Neural progenitor cell (in vitro differentiated cells): ENCODE measurements at regions not wholly inside any gene's neighbourhood (a gene's known extent, or its start where the extent isn't known, plus 50 kb on each side); places are given as distances from the start of the nearest gene placed in this dataset.

Source experiments
- EZH2 ChIP-seq: fragments of 200-600 bp; sonication (generic); IDR thresholded peaks from 2 replicates; pipeline ENCODE4 v1.6.1; 2017; ENCODE audit warnings: antibody characterized with exemption, mild to moderate bottlenecking, moderate library complexity
- TF ChIP-seq, protein P1 (sequence below): fragments of 200-600 bp; sonication (generic); IDR thresholded peaks from 2 replicates; pipeline ENCODE4 v1.5.1; 2017; ENCODE audit warnings: antibody characterized with exemption, mild to moderate bottlenecking

DNA sequence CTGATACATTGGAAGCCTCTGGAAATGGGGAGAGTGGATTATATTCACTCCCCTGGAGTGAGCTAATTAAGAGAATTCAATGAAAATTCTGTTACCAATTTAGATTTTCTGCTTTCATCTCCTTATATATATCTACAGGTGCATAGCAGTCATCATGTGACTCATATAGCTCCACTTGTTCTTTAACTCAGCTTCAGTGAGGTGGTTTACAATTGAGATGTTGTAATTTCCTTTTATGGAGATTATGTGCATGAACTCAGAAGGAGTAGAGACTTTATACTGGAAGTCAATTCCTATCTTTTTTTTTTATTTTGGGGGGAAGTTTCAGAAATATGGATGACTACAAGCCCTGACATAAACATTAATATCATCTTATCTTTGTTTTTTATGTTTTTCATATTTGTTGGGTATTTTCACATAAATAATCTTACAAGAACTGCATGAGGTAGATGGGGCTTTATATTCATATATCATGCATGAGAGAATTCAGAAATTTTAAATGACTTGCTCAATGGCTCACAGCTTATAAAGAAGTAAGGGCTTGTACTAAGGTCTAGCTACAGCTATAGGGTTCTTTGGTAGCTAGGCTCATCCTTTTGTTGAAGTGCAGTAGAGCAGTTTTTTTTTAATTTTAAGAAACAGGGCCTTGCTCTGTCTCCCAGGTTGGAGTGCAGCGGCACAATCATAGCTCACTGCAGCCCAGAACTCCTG lies 92.3 kb upstream of the SCAF11 start:
- TF ChIP-seq EZH2: no peak
- TF ChIP-seq, protein P1, sequence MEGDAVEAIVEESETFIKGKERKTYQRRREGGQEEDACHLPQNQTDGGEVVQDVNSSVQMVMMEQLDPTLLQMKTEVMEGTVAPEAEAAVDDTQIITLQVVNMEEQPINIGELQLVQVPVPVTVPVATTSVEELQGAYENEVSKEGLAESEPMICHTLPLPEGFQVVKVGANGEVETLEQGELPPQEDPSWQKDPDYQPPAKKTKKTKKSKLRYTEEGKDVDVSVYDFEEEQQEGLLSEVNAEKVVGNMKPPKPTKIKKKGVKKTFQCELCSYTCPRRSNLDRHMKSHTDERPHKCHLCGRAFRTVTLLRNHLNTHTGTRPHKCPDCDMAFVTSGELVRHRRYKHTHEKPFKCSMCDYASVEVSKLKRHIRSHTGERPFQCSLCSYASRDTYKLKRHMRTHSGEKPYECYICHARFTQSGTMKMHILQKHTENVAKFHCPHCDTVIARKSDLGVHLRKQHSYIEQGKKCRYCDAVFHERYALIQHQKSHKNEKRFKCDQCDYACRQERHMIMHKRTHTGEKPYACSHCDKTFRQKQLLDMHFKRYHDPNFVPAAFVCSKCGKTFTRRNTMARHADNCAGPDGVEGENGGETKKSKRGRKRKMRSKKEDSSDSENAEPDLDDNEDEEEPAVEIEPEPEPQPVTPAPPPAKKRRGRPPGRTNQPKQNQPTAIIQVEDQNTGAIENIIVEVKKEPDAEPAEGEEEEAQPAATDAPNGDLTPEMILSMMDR: no peak
